GM12878 (cell line): ENCODE measurements at regions not wholly inside any gene's neighbourhood (a gene's known extent, or its start where the extent isn't known, plus 50 kb on each side); places are given as distances from the start of the nearest gene placed in this dataset.

ENCODE experiments used
- ATAC-seq: fragments of 200-7000 bp; cut with Tn5 transposase; 3 replicates; pipeline ENCODE4 v1.9.1; 2020; ENCODE audit warnings: mild to moderate bottlenecking, moderate library complexity
- BruUV-seq: library from RNA; stranded (reverse); fragments of 400-500 nt; replicated peaks from 2 replicates; lab custom pipeline; 2021; lab: Mats Ljungman, UMichigan
- CTCF ChIA-PET: fragments of 300-600 bp; sonication (Branson Sonifier 250); formaldehyde crosslinking; extraction: SDS; loops from one replicate; lab custom pipeline; 2021; ENCODE audit warnings: inconsistent platforms; lab: Yijun Ruan, JAX
- POLR2A ChIA-PET: fragments of 350-600 bp; formaldehyde crosslinking; extraction: SDS; loops from one replicate; lab custom pipeline; 2021; ENCODE audit warnings: inconsistent platforms; lab: Charles Lee
- RAD21 ChIA-PET: fragments of 300-600 bp; sonication (Branson Sonifier 250); formaldehyde crosslinking; loops from one replicate; lab custom pipeline; 2023; ENCODE audit warnings: antibody characterized with exemption; ENCODE audit not compliant: unreplicated experiment; lab: Charles Lee
- SMC1A ChIA-PET: fragments of 300-600 bp; sonication (Branson Sonifier 250); formaldehyde crosslinking; loops from one replicate; lab custom pipeline; 2023; ENCODE audit not compliant: unreplicated experiment, uncharacterized antibody; lab: Charles Lee
- DNase-seq: peaks from one replicate; pipeline ENCODE4 v3.0.0-alpha.2; 2011; ENCODE audit warnings: low read depth, low spot score
- FAIRE-seq: peaks from 3 replicates; lab custom pipeline; 2011; peaks lifted over from hg19 to GRCh38; lab: Jason Lieb, UNC
- H2AFZ ChIP-seq: 2 replicates; pipeline ENCODE4 v1.6.0; 2011; ENCODE audit warnings: low read depth, low read length, control low read depth; ENCODE audit not compliant: control insufficient read depth
- H3K27ac ChIP-seq: 2 replicates; pipeline ENCODE4 v1.5.1; 2011; ENCODE audit warnings: control low read depth; ENCODE audit not compliant: control insufficient read depth, insufficient read depth
- H3K27me3 ChIP-seq, 2 experiments: replicated peaks in 1 of 2; 2 replicates each; pipeline versions ENCODE4 v1.6.0 to v1.6.1; 2011; ENCODE audit warnings: low read length in 1 of 2; ENCODE audit not compliant: control insufficient read depth in 2 of 2, insufficient read depth in 2 of 2
- H3K36me3 ChIP-seq, 2 experiments: 2 replicates each; pipeline ENCODE4 v1.5.1; 2011; ENCODE audit warnings: low read length in 1 of 2; ENCODE audit not compliant: control insufficient read depth in 2 of 2, insufficient read depth in 2 of 2
- H3K4me1 ChIP-seq: 2 replicates; pipeline ENCODE4 v1.6.1; 2011; ENCODE audit warnings: mild to moderate bottlenecking, low read length, moderate library complexity, mixed read lengths; ENCODE audit not compliant: control insufficient read depth, insufficient read depth
- H3K4me2 ChIP-seq: 2 replicates; pipeline ENCODE4 v1.6.0; 2011; ENCODE audit warnings: control low read depth; ENCODE audit not compliant: control insufficient read depth, insufficient read depth
- H3K4me3 ChIP-seq: fragments of 200-600 bp; sonication (generic); 2 replicates; pipeline ENCODE4 v1.5.1; 2016
- H3K79me2 ChIP-seq: 2 replicates; pipeline ENCODE4 v1.6.0; 2011; ENCODE audit warnings: low read length; ENCODE audit not compliant: control insufficient read depth, insufficient read depth
- H3K9ac ChIP-seq: 2 replicates; pipeline ENCODE4 v1.8.0; 2011; ENCODE audit warnings: low read length, control low read depth, mixed read lengths; ENCODE audit not compliant: control insufficient read depth, insufficient read depth
- H3K9me3 ChIP-seq: replicated peaks from 3 replicates; pipeline ENCODE4 v1.5.1; 2011; ENCODE audit warnings: mild to moderate bottlenecking, low read length; ENCODE audit not compliant: control insufficient read depth, insufficient read depth
- H4K20me1 ChIP-seq: 2 replicates; pipeline ENCODE4 v1.6.0; 2011; ENCODE audit not compliant: control insufficient read depth, insufficient read depth
- CHD2 ChIP-seq: IDR thresholded peaks from 2 replicates; pipeline ENCODE4 v1.6.1; 2011; ENCODE audit warnings: low read depth, low read length, improper control_type of control experiment, borderline replicate concordance
- EZH2 ChIP-seq: IDR thresholded peaks from 2 replicates; pipeline ENCODE4 v1.6.1; 2012; ENCODE audit warnings: low read depth, mild to moderate bottlenecking, control low read depth, inconsistent platforms, low read length, borderline replicate concordance; ENCODE audit not compliant: control insufficient read depth
- IKZF1 ChIP-seq: fragments of 450-650 bp; conservative IDR thresholded peaks from 2 replicates; pipeline ENCODE4 v1.6.1; 2017; ENCODE audit warnings: antibody characterized with exemption, mild to moderate bottlenecking
- NKRF ChIP-seq: fragments of 450-650 bp; conservative IDR thresholded peaks from 2 replicates; pipeline ENCODE4 v1.6.1; 2017; ENCODE audit warnings: mild to moderate bottlenecking, moderate library complexity
- NR2F1 ChIP-seq: fragments of 450-650 bp; conservative IDR thresholded peaks from 2 replicates; pipeline ENCODE4 v1.6.1; 2017; ENCODE audit warnings: mild to moderate bottlenecking
- POLR2A ChIP-seq: IDR thresholded peaks from 2 replicates; pipeline ENCODE4 v1.6.1; 2011; ENCODE audit warnings: low read depth, mild to moderate bottlenecking, low read length
- RAD51 ChIP-seq: fragments of 450-650 bp; IDR thresholded peaks from 2 replicates; pipeline ENCODE4 v1.6.1; 2016; ENCODE audit warnings: moderate library complexity, mild to moderate bottlenecking, inconsistent platforms
- RBBP5 ChIP-seq: fragments of 200-600 bp; sonication (generic); conservative IDR thresholded peaks from 2 replicates; pipeline ENCODE4 v1.6.1; 2016
- SMARCA5 ChIP-seq: fragments of 450-650 bp; IDR thresholded peaks from 2 replicates; pipeline ENCODE4 v1.6.1; 2017; ENCODE audit warnings: mild to moderate bottlenecking
- SREBF2 ChIP-seq: IDR thresholded peaks from 2 replicates; pipeline ENCODE4 v1.6.1; 2012; ENCODE audit warnings: mild to moderate bottlenecking, low read length
- TARDBP ChIP-seq: IDR thresholded peaks from 2 replicates; pipeline ENCODE4 v1.6.1; 2016; ENCODE audit warnings: borderline replicate concordance
- ZNF207 ChIP-seq: fragments of 450-650 bp; IDR thresholded peaks from 2 replicates; pipeline ENCODE4 v1.6.1; 2014; ENCODE audit warnings: antibody characterized with exemption, mild to moderate bottlenecking, borderline replicate concordance
- ZNF274 ChIP-seq: IDR thresholded peaks from one replicate; pipeline ENCODE4 v1.8.0; 2011; ENCODE audit not compliant: insufficient read length, insufficient read depth
- WGBS: methylation state at CpG from one replicate; pipeline ENCODE4 v1.1.6; 2016; ENCODE audit warnings: low lambda C conversion rate; ENCODE audit not compliant: insufficient replicate concordance, insufficient coverage; ENCODE audit errors: missing lambda C conversion rate; 5-methylcytosine and 5-hydroxymethylcytosine counted together
- in situ Hi-C: fragments of 300-500 bp; cut with MboI; formaldehyde crosslinking; loops from 9 replicates; pipeline ENCODE4 v1.14.3; 2018; ENCODE audit warnings: mixed read lengths
- intact Hi-C: fragments of 100-400 bp; cut with micrococcal nuclease; formaldehyde crosslinking; loops from one replicate; pipeline ENCODE4 v1.14.2; 2022; ENCODE audit not compliant: unreplicated experiment
- TF ChIP-seq, protein P1 (sequence below): fragments of 450-650 bp; IDR thresholded peaks from 2 replicates; pipeline ENCODE4 v1.6.1; 2018; ENCODE audit warnings: borderline replicate concordance, mild to moderate bottlenecking; ENCODE audit not compliant: partially characterized antibody
- TF ChIP-seq, protein P2 (sequence below): fragments of 450-650 bp; formaldehyde crosslinking; IDR thresholded peaks from 2 replicates; pipeline ENCODE4 v1.4.0; 2020; ENCODE audit warnings: mild to moderate bottlenecking, moderate library complexity
- TF ChIP-seq, protein P3 (sequence below): fragments of 150-350 bp; IDR thresholded peaks from 2 replicates; pipeline ENCODE4 v1.6.1; 2014; ENCODE audit warnings: mild to moderate bottlenecking, low read depth, low read length

DNA sequence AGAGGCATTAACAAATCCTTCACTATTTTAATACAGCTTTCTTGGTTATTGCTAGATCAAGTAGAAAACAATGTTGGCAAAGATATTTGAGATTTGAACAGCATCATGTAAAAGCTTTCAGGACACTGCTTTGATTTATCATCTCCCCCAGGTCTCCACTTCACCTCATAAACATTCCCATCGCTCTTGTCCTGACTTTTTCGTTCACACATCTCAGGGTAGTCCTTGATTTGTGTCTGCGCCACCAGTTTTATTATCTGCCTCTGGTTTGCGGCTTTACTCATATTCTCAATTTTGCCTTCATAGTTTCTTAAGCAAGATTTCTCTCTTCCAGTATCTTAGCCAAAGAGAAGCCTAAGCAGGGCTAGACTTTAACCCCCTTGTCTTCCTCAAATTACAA, 63.5 kb upstream of the ROR1 start:
- H3K4me1 ChIP-seq = no peaks in the 10 kb centered on the region
- no peaks in the 10 kb centered on the region for H3K79me2 ChIP-seq
- H3K4me3 ChIP-seq = no peak overlapping the region
- no peak overlapping the region for H3K27ac ChIP-seq
- H2AFZ ChIP-seq = no peak overlapping the region
- SMC1A ChIA-PET = no interaction called here
- POLR2A ChIA-PET = no interaction called here
- TF ChIP-seq ZNF207 (no peak), NKRF (no peak), RAD51 (no peak), EZH2 (no peak), POLR2A (no peak), SREBF2 (no peak), CHD2 (no peak), RBBP5 (no peak), TARDBP (no peak), SMARCA5 (no peak), NR2F1 (no peak), IKZF1 (no peak), ZNF274 (no peak)
- TF ChIP-seq, protein P1, sequence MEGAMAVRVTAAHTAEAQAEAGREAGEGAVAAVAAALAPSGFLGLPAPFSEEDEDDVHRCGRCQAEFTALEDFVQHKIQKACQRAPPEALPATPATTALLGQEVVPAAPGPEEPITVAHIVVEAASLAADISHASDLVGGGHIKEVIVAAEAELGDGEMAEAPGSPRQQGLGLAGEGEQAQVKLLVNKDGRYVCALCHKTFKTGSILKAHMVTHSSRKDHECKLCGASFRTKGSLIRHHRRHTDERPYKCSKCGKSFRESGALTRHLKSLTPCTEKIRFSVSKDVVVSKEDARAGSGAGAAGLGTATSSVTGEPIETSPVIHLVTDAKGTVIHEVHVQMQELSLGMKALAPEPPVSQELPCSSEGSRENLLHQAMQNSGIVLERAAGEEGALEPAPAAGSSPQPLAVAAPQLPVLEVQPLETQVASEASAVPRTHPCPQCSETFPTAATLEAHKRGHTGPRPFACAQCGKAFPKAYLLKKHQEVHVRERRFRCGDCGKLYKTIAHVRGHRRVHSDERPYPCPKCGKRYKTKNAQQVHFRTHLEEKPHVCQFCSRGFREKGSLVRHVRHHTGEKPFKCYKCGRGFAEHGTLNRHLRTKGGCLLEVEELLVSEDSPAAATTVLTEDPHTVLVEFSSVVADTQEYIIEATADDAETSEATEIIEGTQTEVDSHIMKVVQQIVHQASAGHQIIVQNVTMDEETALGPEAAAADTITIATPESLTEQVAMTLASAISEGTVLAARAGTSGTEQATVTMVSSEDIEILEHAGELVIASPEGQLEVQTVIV = no peak
- TF ChIP-seq, protein P2, sequence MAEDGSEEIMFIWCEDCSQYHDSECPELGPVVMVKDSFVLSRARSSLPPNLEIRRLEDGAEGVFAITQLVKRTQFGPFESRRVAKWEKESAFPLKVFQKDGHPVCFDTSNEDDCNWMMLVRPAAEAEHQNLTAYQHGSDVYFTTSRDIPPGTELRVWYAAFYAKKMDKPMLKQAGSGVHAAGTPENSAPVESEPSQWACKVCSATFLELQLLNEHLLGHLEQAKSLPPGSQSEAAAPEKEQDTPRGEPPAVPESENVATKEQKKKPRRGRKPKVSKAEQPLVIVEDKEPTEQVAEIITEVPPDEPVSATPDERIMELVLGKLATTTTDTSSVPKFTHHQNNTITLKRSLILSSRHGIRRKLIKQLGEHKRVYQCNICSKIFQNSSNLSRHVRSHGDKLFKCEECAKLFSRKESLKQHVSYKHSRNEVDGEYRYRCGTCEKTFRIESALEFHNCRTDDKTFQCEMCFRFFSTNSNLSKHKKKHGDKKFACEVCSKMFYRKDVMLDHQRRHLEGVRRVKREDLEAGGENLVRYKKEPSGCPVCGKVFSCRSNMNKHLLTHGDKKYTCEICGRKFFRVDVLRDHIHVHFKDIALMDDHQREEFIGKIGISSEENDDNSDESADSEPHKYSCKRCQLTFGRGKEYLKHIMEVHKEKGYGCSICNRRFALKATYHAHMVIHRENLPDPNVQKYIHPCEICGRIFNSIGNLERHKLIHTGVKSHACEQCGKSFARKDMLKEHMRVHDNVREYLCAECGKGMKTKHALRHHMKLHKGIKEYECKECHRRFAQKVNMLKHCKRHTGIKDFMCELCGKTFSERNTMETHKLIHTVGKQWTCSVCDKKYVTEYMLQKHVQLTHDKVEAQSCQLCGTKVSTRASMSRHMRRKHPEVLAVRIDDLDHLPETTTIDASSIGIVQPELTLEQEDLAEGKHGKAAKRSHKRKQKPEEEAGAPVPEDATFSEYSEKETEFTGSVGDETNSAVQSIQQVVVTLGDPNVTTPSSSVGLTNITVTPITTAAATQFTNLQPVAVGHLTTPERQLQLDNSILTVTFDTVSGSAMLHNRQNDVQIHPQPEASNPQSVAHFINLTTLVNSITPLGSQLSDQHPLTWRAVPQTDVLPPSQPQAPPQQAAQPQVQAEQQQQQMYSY (CRISPR knock-in tag) = no peak
- TF ChIP-seq, protein P3, sequence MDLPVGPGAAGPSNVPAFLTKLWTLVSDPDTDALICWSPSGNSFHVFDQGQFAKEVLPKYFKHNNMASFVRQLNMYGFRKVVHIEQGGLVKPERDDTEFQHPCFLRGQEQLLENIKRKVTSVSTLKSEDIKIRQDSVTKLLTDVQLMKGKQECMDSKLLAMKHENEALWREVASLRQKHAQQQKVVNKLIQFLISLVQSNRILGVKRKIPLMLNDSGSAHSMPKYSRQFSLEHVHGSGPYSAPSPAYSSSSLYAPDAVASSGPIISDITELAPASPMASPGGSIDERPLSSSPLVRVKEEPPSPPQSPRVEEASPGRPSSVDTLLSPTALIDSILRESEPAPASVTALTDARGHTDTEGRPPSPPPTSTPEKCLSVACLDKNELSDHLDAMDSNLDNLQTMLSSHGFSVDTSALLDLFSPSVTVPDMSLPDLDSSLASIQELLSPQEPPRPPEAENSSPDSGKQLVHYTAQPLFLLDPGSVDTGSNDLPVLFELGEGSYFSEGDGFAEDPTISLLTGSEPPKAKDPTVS = no peak
- WGBS = 59% methylated on average over 4 of the region's 4 CpGs
- CTCF ChIA-PET = interaction anchor here (1.6 kb wide), 1 partner anchor 18 kb away, joined by 4 read pairs; no protein-coding TSS in a partner anchor
- DNase-seq (no peak), FAIRE-seq (no peak), ATAC-seq (no peak)
- intact Hi-C loops = no loop called here
- BruUV-seq = no TSS peak
- no peak overlapping the region for H3K4me2 ChIP-seq
- no peaks in the 10 kb centered on the region for H3K9me3 ChIP-seq
- no peaks in the 10 kb centered on the region for H4K20me1 ChIP-seq
- no peaks in the 10 kb centered on the region; a peak in 2 of 4 replicates for H3K27me3 ChIP-seq
- in situ Hi-C loops = no loop called here
- H3K9ac ChIP-seq = no peak overlapping the region
- H3K36me3 ChIP-seq = no peaks in the 10 kb centered on the region
- RAD21 ChIA-PET = no interaction called here
